Stimulated activated CD4-positive, alpha-beta T cell treated with anti-CD3 and anti-CD28 coated beads, Interleukin-2, amount 100 ng/mL, for 48 hours (primary cell): ENCODE measurements at regions not wholly inside any gene's neighbourhood (a gene's known extent, or its start where the extent isn't known, plus 50 kb on each side); places are given as distances from the start of the nearest gene placed in this dataset.
"Not testable (repeated sequence)": the region's sequence is repeated elsewhere in the genome, so short reads cannot be mapped to it uniquely, and the experiment has no call there.

Experiments
- DNase-seq, 2 donors: peaks; one replicate each; pipeline ENCODE4 v3.0.0-alpha.2; 2020

DNA sequence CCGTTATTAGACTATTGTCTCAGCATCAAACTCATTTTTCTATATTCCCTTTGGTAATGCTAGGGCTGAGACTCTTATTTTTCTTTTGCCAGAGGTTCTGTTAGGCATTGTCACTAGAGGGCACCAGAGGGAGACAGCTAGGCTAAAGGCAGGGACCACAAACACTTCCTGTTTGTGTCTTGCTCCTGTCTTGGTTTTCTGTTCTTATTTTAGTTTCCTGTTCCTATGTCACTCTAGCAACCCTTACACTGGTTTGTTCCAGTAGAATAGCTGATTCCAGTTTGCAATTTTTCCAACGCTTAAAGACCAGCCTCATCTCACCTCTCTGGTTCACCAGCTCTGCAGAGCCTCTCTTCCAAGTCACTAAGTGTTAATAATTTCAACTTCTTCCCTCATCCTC, 772.0 kb downstream of the DIAPH3 start:
- DNase-seq, result peak; percentile 48 to 51

DNA sequence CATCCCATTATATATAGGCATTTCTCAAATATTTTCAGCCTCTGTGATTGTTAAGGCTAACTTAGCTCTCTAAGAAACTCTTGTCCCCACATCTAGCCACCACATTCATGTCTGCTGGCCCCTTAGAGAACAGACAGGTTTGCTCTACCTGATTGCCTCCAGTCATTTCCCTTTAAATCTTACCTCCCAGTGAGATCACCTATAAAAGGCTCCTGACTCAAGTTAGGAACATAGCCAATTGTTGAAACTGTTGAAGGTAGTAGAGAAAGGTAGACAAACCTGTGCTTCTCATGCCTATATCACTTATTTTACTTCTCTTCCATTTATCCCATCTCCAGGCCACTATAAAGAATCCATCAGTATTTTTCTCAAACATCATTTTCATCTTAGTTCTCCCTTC, 771.4 kb downstream of the DIAPH3 start:
- DNase-seq, result no peak

- no peak for DNase-seq
Observed at GRCh38 chr13:59394496-59394895, 769.2 kb downstream of the DIAPH3 start.

GRCh38 chr13:59398127-59398526, 765.6 kb downstream of the DIAPH3 start:
- DNase-seq, result no peak

- DNase-seq, result no peak
Observed at GRCh38 chr13:59398661-59399060, 765.1 kb downstream of the DIAPH3 start.

DNA sequence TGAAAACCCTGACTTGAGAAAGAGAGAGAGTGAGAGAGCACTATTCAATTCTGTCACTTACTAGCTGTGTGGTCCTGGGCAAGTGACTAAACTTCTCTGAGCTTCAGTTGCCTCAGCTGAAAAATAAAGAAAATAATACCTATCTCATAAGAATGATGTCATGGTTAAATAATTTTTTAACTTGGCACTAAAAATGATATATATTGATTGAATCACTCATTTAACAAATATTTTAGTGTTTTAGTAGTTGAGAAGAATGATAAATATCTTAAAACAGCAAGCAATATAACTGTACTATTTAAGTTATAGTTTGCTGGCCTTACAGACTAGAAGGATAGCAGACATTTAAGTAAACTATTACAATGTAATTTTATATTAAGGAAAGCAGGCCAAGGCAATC, 764.2 kb downstream of the DIAPH3 start:
- DNase-seq, result no peak

DNA sequence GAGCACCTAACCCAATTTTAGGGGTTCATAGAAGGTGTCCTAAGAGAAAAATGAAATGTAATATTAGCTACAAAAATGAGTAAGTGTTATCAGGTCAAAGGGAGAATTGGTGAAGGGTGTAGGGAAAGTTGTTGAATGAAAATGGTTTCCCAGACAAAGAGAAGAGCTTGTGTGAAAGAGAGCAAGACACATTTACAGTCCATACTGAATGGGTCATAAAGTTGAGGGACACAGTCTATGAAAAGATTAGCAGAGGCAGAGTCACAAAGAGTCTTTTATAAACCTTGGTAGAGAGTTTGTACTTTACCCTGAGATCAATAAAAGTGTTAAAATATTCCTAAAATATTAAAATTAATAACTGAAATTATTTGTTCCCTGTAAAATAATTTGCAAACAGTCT, 759.4 kb downstream of the DIAPH3 start:
- no peak for DNase-seq

DNA sequence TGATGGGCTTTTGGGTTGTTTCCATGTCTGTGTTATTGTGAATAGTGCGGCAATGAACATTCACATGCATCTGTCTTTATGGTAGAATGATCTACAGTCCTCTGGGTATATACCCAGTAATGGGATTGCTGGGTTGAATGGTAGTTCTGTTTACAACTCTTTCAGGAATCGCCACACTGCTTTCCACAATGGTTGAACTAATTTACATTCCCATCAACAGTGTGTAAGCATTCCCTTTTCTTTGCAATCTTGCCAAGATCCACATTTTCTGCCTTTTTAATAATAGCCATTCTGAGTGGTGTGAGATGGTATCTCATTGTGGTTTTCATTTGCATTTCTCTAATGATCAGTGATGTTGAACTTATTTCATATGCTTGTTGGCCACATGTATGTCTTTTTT, 756.5 kb downstream of the DIAPH3 start:
- not testable (repeated sequence) for DNase-seq

GRCh38 chr13:59408738-59409137, 755.0 kb downstream of the DIAPH3 start:
- DNase-seq, result no peak

DNA sequence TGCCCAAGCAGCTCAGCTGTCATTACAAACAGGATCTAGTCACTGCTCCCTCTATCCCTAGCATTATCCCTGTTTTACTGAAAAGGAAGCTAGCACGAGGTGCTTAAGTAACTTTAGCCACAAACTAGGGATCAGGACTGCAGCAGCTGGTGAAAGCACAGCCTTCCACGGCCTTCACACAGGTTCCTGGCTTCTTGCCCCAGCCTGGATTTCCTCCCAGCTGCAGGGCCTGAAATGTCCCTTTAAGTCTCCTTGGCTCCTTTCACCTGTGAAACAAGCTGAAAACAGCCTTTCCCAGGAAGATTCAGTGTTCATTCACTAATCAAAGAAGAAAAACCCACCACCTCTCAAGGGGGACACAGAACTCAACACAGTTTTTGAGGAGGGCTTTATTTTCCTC, 754.5 kb downstream of the DIAPH3 start:
- no peak for DNase-seq

GRCh38 chr13:59409634-59410200, 754.0 kb downstream of the DIAPH3 start:
- DNase-seq, result no peak

- DNase-seq, result no peak
Observed at GRCh38 chr13:59413126-59413525, 750.6 kb downstream of the DIAPH3 start.

GRCh38 chr13:59414006-59414405, 749.7 kb downstream of the DIAPH3 start:
- DNase-seq, result no peak

- DNase-seq, result no peak
Observed at GRCh38 chr13:59415498-59415897, 748.2 kb downstream of the DIAPH3 start.

DNA sequence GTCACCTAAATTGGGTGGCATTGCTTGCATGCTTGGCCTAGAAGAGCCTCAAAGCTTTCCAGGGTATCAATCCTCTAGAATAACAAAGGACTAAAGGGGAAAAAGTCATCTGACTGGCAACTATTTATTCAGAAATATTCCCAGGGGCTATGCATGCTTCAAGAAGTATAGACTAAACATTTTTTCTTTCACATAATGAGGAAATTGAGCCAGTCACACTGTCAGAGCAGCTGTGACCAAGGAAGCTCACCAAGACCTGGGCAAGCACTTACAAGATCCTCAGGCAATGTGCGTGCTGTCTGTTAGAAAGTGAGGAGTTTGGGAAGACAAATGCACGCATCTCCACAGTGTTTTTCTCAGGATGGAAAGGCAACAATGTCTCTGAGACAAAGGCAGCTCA, 747.2 kb downstream of the DIAPH3 start:
- no peak for DNase-seq

- no peak for DNase-seq
Observed at GRCh38 chr13:59422646-59423045, 741.1 kb downstream of the DIAPH3 start.

DNA sequence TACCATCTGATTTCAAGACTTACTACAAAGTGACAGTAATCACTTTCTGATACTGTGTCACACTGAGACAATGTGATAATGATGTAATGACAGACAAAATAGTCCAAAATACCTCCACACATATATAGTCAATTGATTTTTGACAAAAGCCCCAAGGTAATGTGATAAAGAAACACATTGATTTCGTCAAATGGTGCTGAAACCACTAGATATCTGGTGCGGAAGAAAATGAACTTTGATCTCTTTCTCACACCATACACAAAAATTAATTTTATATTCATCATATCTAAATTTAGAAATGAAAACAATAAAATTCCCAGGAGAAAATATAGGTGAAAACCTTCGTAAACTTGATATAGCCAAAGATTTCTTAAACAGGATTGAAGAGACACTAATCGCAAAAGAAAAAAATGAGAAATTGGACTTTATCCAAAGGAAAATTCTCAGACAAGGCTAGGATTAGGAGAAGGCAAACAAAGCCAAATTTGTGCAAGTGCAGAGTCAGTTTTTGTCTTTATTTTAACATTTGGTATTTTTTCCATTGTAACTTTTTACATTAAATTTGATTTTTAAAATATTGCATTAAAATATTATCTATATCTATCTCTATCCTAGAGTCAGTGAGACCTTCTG, 739.9 kb downstream of the DIAPH3 start:
- no peak for DNase-seq

GRCh38 chr13:59424661-59425060, 739.1 kb downstream of the DIAPH3 start:
- DNase-seq, result no peak

DNA sequence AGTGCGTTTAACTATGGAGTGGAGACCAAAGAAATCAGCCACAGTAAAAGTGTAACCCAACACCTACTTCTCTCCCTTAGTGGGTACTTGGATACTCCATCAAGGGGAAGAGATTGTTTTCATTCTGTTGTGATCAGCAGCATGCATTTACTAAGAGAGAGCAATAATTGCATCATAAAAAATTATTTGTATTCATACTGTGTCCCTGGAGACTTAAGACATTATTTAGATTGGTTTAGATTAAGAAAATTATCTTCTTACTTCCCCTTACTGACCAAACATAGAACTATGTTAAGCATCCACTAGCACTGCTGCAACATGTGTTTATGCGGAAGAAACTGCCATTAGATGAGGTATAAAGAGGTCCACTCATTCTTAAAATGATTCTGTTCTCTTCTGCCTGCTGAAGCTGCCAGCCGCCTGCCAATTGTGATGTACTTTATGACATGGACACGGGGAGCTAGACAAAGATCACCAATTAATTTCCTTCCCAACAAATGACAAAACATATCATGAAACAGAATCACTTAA, 738.5 kb downstream of the DIAPH3 start:
- no peak for DNase-seq

- DNase-seq, result no peak
Observed at GRCh38 chr13:59435024-59435423, 728.7 kb downstream of the DIAPH3 start.

DNA sequence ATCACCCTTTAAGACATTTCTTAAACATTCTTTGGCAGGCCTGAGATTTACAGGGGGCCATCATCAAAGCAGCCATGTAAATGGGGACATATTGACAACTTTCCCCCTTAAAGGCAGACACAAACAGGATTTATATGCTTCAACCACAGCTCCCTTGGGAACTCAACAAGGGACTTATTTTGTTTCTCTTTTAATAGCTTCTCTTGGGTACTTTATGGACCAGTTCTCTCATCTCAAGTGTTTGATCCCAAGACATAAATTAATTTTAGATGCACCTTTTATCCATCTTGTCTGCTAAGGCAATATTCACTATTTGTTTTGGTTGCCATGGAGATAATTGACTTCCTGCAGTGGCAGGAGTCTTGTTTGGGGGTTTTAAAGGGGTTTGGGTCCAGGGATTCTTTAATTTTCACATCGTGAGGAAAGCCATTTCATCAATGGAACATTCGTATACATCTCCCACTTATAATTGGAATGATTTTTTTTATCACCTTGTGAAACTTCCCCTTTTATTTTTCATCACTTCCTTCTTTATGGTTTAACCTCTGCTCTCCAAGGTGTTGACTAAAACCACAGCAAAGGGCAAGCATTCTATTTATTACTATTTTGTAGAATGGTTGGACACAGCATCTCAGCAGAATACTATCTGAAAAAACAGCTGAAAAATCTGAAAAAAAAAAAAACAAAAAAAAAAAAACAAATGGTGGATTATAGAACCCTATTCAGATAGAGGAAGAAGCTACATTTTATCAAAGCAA, 726.0 kb downstream of the DIAPH3 start:
- no peak for DNase-seq

GRCh38 chr13:59439776-59440428, 723.8 kb downstream of the DIAPH3 start:
- no peak for DNase-seq

GRCh38 chr13:59441068-59441467, 722.7 kb downstream of the DIAPH3 start:
- not testable (repeated sequence) for DNase-seq
